Pancreas (tissue), 10 donors: ENCODE measurements at regions not wholly inside any gene's neighbourhood (a gene's known extent, or its start where the extent isn't known, plus 50 kb on each side); places are given as distances from the start of the nearest gene placed in this dataset.
A peak's percentile ranks its signal among the peaks of the same experiment; 100 is the strongest.

Experiments
- ATAC-seq, 4 donors: fragments of 200-7000 bp; cut with Tn5 transposase; one replicate each; pipeline versions ENCODE4 v1.8.0 to v1.9.1; 2020; ENCODE audit warnings: mild to moderate bottlenecking in 4 of 4, moderate library complexity in 4 of 4
- DNase-seq, 6 donors: peaks; one replicate each; pipeline ENCODE4 v3.0.0-alpha.2; 2020
- FAIRE-seq: peaks from 2 replicates; lab custom pipeline; 2012; peaks lifted over from hg19 to GRCh38; lab: Jason Lieb, UNC
- H3K27ac ChIP-seq, 4 donors: fragments of 200-600 bp; sonication (generic); 1 replicate in 3 of 4; 2 replicates in 1 of 4; pipeline versions ENCODE4 v1.5.0 to v1.8.0; 2020
- H3K27me3 ChIP-seq, 4 donors: fragments of 200-600 bp; one replicate each; pipeline ENCODE4 v1.8.0; 2021
- H3K36me3 ChIP-seq, 3 donors: fragments of 200-600 bp; sonication (generic) in 1 of 3; one replicate each; pipeline versions ENCODE4 v1.5.0 to v1.8.0; 2020 to 2021
- H3K4me1 ChIP-seq, 3 donors: fragments of 200-600 bp; one replicate each; pipeline ENCODE4 v1.8.0; 2021
- H3K4me3 ChIP-seq, 4 donors: fragments of 200-600 bp; sonication (generic) in 2 of 4; one replicate each; pipeline versions ENCODE4 v1.5.0 to v1.8.0; 2020 to 2021
- H3K9me3 ChIP-seq, 4 donors: fragments of 200-600 bp; one replicate each; pipeline ENCODE4 v1.8.0; 2021
- WGBS, 2 donors: extraction: QIAGEN DNeasy Blood & Tissue Kit; methylation state at CpG; one replicate each; pipeline ENCODE4 v1.1.7; 2013; 5-methylcytosine and 5-hydroxymethylcytosine counted together
- intact Hi-C, 3 donors: fragments of 100-400 bp; cut with DNase I; formaldehyde crosslinking; loops; one replicate each; pipeline versions ENCODE4 v1.11.1 to v1.14.2; 2022
- TF ChIP-seq, protein P1 (sequence below), 4 donors: fragments of 200-600 bp; sonication (generic) in 3 of 4; IDR thresholded peaks; one replicate each; pipeline versions ENCODE4 v1.5.0 to v1.8.0; 2021; ENCODE audit warnings: antibody characterized with exemption in 4 of 4
- donor health status: healthy with polysubstance abuse.
- donor health status: DM: no; HTN: no; CAD: no; lungs with moderate emphysema.
- donor health status: DM: no; HTN: no; CAD: no.
- donor health status: control.
- donor health status: control.
- donor health status: Bipolar disorder and iron deficiency.
- donor health status: DM: yes; HTN: yes; CAD: no.
- donor health status: DM: no; HTN: no; CAD: no.
- donor health status: DM: no; HTN: no; CAD: no.
- donor health status: DM: yes; HTN: yes; CAD: no.

DNA sequence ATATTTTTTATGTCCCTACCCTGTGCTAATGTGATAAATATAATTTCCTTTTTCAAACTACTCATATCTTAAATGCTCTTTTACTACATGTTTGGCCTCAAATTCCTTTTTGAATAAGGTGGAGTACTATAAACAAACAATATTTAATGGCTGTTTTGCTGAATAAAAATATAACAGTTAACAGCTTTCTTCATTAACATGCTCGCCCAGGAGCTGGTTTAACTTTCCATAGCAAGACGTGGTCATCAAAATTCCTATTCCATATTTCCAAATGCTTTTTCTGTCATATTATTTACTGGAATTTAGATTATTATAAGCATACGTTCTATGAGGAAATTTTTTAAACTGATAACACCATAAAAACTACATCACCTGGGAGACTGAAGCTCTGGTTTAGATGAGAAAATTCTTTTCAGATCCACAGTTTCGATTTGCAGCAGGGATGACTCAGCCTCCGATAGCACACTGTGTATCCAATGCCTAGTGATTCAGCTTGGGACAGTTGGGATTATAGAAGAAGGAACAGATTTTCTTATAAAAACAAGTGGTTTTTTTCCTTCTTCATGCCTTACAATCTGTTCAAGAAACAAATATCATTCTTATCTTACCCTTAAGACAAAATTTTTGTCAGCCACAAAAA is 129.1 kb downstream of the FBXO8 start:
- FAIRE-seq (peak; percentile 53), ATAC-seq (peak in 1 of 4 donors; percentile 46), DNase-seq (no peak)
- Histone ChIP-seq H3K9me3 (no peaks in the 10 kb centered on the region), H3K36me3 (no peaks in the 10 kb centered on the region), H3K27me3 (peaks cover 0 to 8% (median 1%) of the 10 kb centered on the region in 4 donors), H3K4me3 (no peak overlapping the region), H3K27ac (peak overlapping the region in 1 of 4 donors; percentile 32), H3K4me1 (no peaks in the 10 kb centered on the region)
- WGBS, 2 donors = 29 to 43% methylated on average over 5 of the region's 5 CpGs
- TF ChIP-seq, protein P1, sequence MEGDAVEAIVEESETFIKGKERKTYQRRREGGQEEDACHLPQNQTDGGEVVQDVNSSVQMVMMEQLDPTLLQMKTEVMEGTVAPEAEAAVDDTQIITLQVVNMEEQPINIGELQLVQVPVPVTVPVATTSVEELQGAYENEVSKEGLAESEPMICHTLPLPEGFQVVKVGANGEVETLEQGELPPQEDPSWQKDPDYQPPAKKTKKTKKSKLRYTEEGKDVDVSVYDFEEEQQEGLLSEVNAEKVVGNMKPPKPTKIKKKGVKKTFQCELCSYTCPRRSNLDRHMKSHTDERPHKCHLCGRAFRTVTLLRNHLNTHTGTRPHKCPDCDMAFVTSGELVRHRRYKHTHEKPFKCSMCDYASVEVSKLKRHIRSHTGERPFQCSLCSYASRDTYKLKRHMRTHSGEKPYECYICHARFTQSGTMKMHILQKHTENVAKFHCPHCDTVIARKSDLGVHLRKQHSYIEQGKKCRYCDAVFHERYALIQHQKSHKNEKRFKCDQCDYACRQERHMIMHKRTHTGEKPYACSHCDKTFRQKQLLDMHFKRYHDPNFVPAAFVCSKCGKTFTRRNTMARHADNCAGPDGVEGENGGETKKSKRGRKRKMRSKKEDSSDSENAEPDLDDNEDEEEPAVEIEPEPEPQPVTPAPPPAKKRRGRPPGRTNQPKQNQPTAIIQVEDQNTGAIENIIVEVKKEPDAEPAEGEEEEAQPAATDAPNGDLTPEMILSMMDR (IDR thresholded peaks at IDR 0.05) = no peak
- intact Hi-C loops = no loop called here

DNA sequence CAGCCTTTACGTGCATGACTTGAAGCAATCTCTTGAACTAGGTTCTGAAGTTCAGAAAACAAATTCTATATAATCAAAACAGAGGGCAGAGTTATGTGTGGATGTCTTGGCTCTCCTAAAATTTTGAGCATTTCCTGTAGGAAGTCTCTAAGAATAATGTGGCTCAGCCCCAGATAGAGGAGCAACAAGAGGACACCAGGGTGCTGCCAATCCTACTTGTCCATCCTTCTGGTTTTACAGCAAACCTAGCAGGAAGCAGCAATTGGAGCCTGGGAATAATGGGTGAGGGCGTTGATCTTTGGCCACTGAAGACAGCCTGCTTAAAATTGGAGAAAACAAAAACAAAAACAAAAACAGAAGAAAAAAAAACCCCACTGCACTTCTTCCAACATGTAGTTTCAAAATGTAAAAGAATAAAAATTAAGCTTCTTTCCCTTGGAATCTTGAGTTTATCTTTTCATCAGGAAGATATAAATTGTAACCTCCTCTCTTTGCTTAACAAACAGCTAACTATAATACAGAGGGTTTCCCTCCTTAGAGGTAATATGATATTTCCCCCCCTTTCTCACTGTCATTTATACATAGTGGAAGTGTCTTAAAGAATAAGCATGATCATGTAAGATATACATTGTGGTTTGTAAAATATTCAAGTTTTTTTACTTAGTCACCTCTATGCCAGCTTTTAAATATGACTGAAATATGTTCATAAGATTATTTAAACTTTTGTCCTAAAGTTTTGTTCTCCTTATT is 130.6 kb downstream of the FBXO8 start:
- H3K27me3 ChIP-seq = peaks cover 0 to 8% (median 1%) of the 10 kb centered on the region in 4 donors
- intact Hi-C loops = no loop called here
- no peak for FAIRE-seq

GRCh38 chr4:174147863-174148262 is 135.6 kb downstream of the FBXO8 start:
- WGBS, 2 donors = 50 to 52% methylated on average over 2 of the region's 2 CpGs
- DNase-seq = no peak

More for the DNA sequence above, 130.6 kb downstream of the FBXO8 start:
- TF ChIP-seq, protein P1 (IDR thresholded peaks at IDR 0.05) = no peak
- H3K4me3 ChIP-seq = no peak overlapping the region
- 59 to 66% methylated on average over 2 of the region's 2 CpGs for WGBS, 2 donors
- no peaks in the 10 kb centered on the region for H3K36me3 ChIP-seq
- no peaks in the 10 kb centered on the region for H3K4me1 ChIP-seq
- DNase-seq (no peak), ATAC-seq (no peak)
- H3K27ac ChIP-seq = no peak overlapping the region
- H3K9me3 ChIP-seq = no peaks in the 10 kb centered on the region

GRCh38 chr4:174144106-174144505 is 139.4 kb downstream of the FBXO8 start:
- DNase-seq (no peak), FAIRE-seq (no peak), ATAC-seq (no peak)
- Histone ChIP-seq H3K27me3 (no peaks in the 10 kb centered on the region), H3K4me3 (no peak overlapping the region), H3K4me1 (no peaks in the 10 kb centered on the region), H3K9me3 (no peaks in the 10 kb centered on the region), H3K27ac (no peak overlapping the region), H3K36me3 (no peaks in the 10 kb centered on the region)
- TF ChIP-seq, protein P1 (IDR thresholded peaks at IDR 0.05) = no peak
- intact Hi-C loops = no loop called here

More at GRCh38 chr4:174147863-174148262, 135.6 kb downstream of the FBXO8 start:
- no peak overlapping the region for H3K4me3 ChIP-seq
- intact Hi-C loops = no loop called here
- no peak overlapping the region for H3K27ac ChIP-seq
- FAIRE-seq = no peak
- no peaks in the 10 kb centered on the region for H3K4me1 ChIP-seq
- no peaks in the 10 kb centered on the region for H3K27me3 ChIP-seq
- no peaks in the 10 kb centered on the region for H3K36me3 ChIP-seq
- TF ChIP-seq, protein P1 (IDR thresholded peaks at IDR 0.05) = no peak
- ATAC-seq = no peak
- no peaks in the 10 kb centered on the region for H3K9me3 ChIP-seq

DNA sequence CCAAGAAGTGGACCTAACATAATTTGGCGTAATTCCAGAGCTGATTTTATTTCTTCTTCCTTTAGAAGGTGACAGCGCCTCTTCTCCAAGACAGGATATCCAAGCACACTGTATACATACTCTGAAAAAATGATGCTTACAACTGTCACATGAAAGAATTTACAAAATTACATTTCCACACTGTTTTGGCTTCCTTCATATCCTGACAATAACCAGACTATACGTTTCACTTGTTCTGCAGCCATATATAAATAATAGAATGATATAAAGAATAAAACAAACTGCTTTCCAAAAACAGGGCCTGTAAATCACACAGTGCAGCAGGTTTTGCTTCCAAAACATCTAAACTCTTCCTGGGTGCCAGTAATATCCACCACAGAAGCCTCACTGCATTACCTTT is 141.6 kb downstream of the FBXO8 start:
- intact Hi-C loops = no loop called here
- H3K36me3 ChIP-seq = no peaks in the 10 kb centered on the region
- no peak overlapping the region for H3K27ac ChIP-seq
- 51 to 58% methylated on average over 3 of the region's 3 CpGs for WGBS, 2 donors
- H3K9me3 ChIP-seq = no peaks in the 10 kb centered on the region
- TF ChIP-seq, protein P1 (IDR thresholded peaks at IDR 0.05) = no peak
- no peaks in the 10 kb centered on the region for H3K27me3 ChIP-seq
- no peak overlapping the region for H3K4me3 ChIP-seq
- no peaks in the 10 kb centered on the region for H3K4me1 ChIP-seq
- FAIRE-seq (no peak), DNase-seq (no peak), ATAC-seq (no peak)
